ENCODE measurements at regions not wholly inside any gene's neighbourhood (a gene's known extent, or its start where the extent isn't known, plus 50 kb on each side); places are given as distances from the start of the nearest gene placed in this dataset.

GRCh38 chr12:58163021-58163420, 221.7 kb downstream of the ATP23 start:
- CTCF ChIA-PET: interaction anchor here (1.9 kb wide), 1 partner anchor 13 kb away, joined by 5 read pairs; no protein-coding TSS in a partner anchor
- TF ChIP-seq, protein P1, sequence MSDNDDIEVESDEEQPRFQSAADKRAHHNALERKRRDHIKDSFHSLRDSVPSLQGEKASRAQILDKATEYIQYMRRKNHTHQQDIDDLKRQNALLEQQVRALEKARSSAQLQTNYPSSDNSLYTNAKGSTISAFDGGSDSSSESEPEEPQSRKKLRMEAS (IDR thresholded peaks at IDR 0.05): no peak
- TF ChIP-seq SIN3A (IDR thresholded peaks at IDR 0.05; ENCODE audit: low read depth): no peak
- TF ChIP-seq CTCF (IDR thresholded peaks at IDR 0.05 in 2 of 3, conservative IDR thresholded peaks at IDR 0.05 in 1 of 3; ENCODE audit: borderline replicate concordance in 1 of 3, insufficient read depth in 1 of 3, low read depth in 2 of 3, low read length in 2 of 3): no peak
- TF ChIP-seq ZNF274 (IDR thresholded peaks at IDR 0.05; ENCODE audit: low read depth, low read length): no peak
- no peak for TF ChIP-seq EZH2phosphoT487 (IDR thresholded peaks at IDR 0.05; ENCODE audit: borderline replicate concordance)
- no peak for TF ChIP-seq FOSL1 (IDR thresholded peaks at IDR 0.05; ENCODE audit: low read depth)
- TF ChIP-seq CEBPB (IDR thresholded peaks at IDR 0.05; ENCODE audit: low read depth): no peak
- TF ChIP-seq POLR2AphosphoS5 (IDR thresholded peaks at IDR 0.05; ENCODE audit: low read depth, low read length): no peak
- no peak for TF ChIP-seq EZH2 (IDR thresholded peaks at IDR 0.05)
- no peak for TF ChIP-seq ATF3 (IDR thresholded peaks at IDR 0.05)
- Histone ChIP-seq H3K27ac (ENCODE audit: low read depth, low read length) (no peak overlapping the region), H3K36me3 (ENCODE audit: control insufficient read depth in 1 of 2, insufficient read depth in 2 of 2, low read length in 2 of 2) (no peaks in the 10 kb centered on the region), H3K27me3 (ENCODE audit: insufficient read depth, low read length) (no peaks in the 10 kb centered on the region), H3K4me1 (ENCODE audit: control insufficient read depth in 1 of 2, insufficient read depth in 2 of 2, low read length in 2 of 2) (no peaks in the 10 kb centered on the region), H3K4me3 (replicated peaks in 1 of 2; ENCODE audit: low read depth in 1 of 2, low read length in 2 of 2) (no peak overlapping the region), H3K9me3 (ENCODE audit: control insufficient read depth in 1 of 2, insufficient read depth in 1 of 2, low read depth in 1 of 2, low read length in 2 of 2) (no peaks in the 10 kb centered on the region), H3K9me2 (ENCODE audit: insufficient read depth) (no peaks in the 10 kb centered on the region), H3K9ac (ENCODE audit: low read length) (no peak overlapping the region), H3K79me2 (ENCODE audit: insufficient read depth, low read length) (no peaks in the 10 kb centered on the region), H3K4me2 (ENCODE audit: low read length) (no peak overlapping the region), H2AFZ (ENCODE audit: low read depth, low read length, poor library complexity, severe bottlenecking) (no peak overlapping the region), H4K20me1 (ENCODE audit: insufficient read depth) (no peaks in the 10 kb centered on the region)
- intact Hi-C loops (cut with micrococcal nuclease): no loop called here
- ATAC-seq (no peak), DNase-seq (ENCODE audit: low read depth, low spot score) (no peak)
- RAD21 ChIA-PET (ENCODE audit: low non-redundant PET in 1 of 2, low total read pairs in 2 of 2, uncharacterized antibody in 2 of 2, unreplicated experiment in 2 of 2): no interaction called here
- POLR2A ChIA-PET: interaction anchor here (0.7 kb wide), 1 partner anchor 391 kb away, joined by 3 read pairs; the partner anchor contains the start of gene METTL1
- BruUV-seq (replicated peaks): no TSS peak
